Sigmoid colon (tissue), 6 donors: ENCODE measurements at regions not wholly inside any gene's neighbourhood (a gene's known extent, or its start where the extent isn't known, plus 50 kb on each side); places are given as distances from the start of the nearest gene placed in this dataset.

Experiments
- DNase-seq: peaks from one replicate; pipeline ENCODE4 v3.0.0-alpha.2; 2019
- H3K27ac ChIP-seq, 4 donors: fragments of 200-600 bp; sonication (generic); one replicate each; pipeline ENCODE4 v1.5.1; 2016 to 2019; ENCODE audit warnings: mild to moderate bottlenecking in 1 of 4
- H3K27me3 ChIP-seq, 3 donors: fragments of 200-600 bp; sonication (generic); one replicate each; pipeline ENCODE4 v1.5.1; 2019; ENCODE audit warnings: mild to moderate bottlenecking in 1 of 3
- H3K36me3 ChIP-seq, 4 donors: fragments of 200-600 bp; sonication (generic); one replicate each; pipeline ENCODE4 v1.5.1; 2016 to 2019
- H3K4me1 ChIP-seq, 4 donors: fragments of 200-600 bp; sonication (generic); one replicate each; pipeline ENCODE4 v1.5.1; 2017 to 2019
- H3K4me3 ChIP-seq, 4 donors: fragments of 200-600 bp; sonication (generic); one replicate each; pipeline ENCODE4 v1.5.1; 2017 to 2019; ENCODE audit warnings: mild to moderate bottlenecking in 2 of 4, moderate library complexity in 1 of 4
- H3K9me3 ChIP-seq, 4 donors: fragments of 200-600 bp in 3 of 4; sonication (generic) in 3 of 4; one replicate each; pipeline versions ENCODE4 v1.5.1 to v1.6.1; 2013 to 2019
- EP300 ChIP-seq, 4 donors: sonication (generic); formaldehyde crosslinking; IDR thresholded peaks; one replicate each; pipeline ENCODE4 v1.6.1; 2017; ENCODE audit warnings: antibody characterized with exemption in 4 of 4
- POLR2A ChIP-seq, 2 donors: fragments of 450-650 bp; IDR thresholded peaks; one replicate each; pipeline ENCODE4 v1.6.1; 2016; ENCODE audit warnings: antibody characterized with exemption in 2 of 2, mild to moderate bottlenecking in 2 of 2, moderate library complexity in 2 of 2
- POLR2AphosphoS5 ChIP-seq, 4 donors: sonication (generic); formaldehyde crosslinking; IDR thresholded peaks; one replicate each; pipeline ENCODE4 v1.6.1; 2017; ENCODE audit warnings: antibody characterized with exemption in 4 of 4
- WGBS, 2 donors: extraction: QIAGEN DNeasy Blood & Tissue Kit; methylation state at CpG; one replicate each; pipeline ENCODE4 v1.1.7; 2013; 5-methylcytosine and 5-hydroxymethylcytosine counted together
- intact Hi-C: fragments of 100-400 bp; cut with DNase I; formaldehyde crosslinking; loops from one replicate; pipeline ENCODE4 v1.15.1; 2023
- TF ChIP-seq, protein P1 (sequence below), 4 experiments: fragments of 450-650 bp in 3 of 4; fragments of 200-600 bp in 1 of 4; IDR thresholded peaks; one replicate each; pipeline ENCODE4 v1.5.1; 2016 to 2019; ENCODE audit warnings: antibody characterized with exemption in 4 of 4, mild to moderate bottlenecking in 3 of 4, moderate library complexity in 2 of 4
- donor health status: healthy with polysubstance abuse.
- donor health status: healthy.

- H3K36me3 ChIP-seq: no peaks in the 10 kb centered on the region
- TF ChIP-seq EP300 (IDR thresholded peaks at IDR 0.05): no peak
- no peak for TF ChIP-seq POLR2AphosphoS5 (IDR thresholded peaks at IDR 0.05)
- TF ChIP-seq, protein P1, sequence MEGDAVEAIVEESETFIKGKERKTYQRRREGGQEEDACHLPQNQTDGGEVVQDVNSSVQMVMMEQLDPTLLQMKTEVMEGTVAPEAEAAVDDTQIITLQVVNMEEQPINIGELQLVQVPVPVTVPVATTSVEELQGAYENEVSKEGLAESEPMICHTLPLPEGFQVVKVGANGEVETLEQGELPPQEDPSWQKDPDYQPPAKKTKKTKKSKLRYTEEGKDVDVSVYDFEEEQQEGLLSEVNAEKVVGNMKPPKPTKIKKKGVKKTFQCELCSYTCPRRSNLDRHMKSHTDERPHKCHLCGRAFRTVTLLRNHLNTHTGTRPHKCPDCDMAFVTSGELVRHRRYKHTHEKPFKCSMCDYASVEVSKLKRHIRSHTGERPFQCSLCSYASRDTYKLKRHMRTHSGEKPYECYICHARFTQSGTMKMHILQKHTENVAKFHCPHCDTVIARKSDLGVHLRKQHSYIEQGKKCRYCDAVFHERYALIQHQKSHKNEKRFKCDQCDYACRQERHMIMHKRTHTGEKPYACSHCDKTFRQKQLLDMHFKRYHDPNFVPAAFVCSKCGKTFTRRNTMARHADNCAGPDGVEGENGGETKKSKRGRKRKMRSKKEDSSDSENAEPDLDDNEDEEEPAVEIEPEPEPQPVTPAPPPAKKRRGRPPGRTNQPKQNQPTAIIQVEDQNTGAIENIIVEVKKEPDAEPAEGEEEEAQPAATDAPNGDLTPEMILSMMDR (IDR thresholded peaks at IDR 0.05): no peak
- TF ChIP-seq POLR2A (IDR thresholded peaks at IDR 0.05): no peak
- no peaks in the 10 kb centered on the region for H3K4me1 ChIP-seq
- no peak overlapping the region for H3K4me3 ChIP-seq
- WGBS, 2 donors: 92 to 96% methylated on average over 2 of the region's 2 CpGs
- DNase-seq: no peak
- H3K27ac ChIP-seq: no peak overlapping the region
- no peaks in the 10 kb centered on the region for H3K27me3 ChIP-seq
- intact Hi-C loops: no loop called here
- H3K9me3 ChIP-seq: no peaks in the 10 kb centered on the region
Observed at GRCh38 chr5:93069276-93069675, 511.7 kb downstream of the NR2F1-AS1 start.

GRCh38 chr5:93062548-93062947 lies 518.5 kb downstream of the NR2F1-AS1 start:
- no peak for TF ChIP-seq POLR2A (IDR thresholded peaks at IDR 0.05)
- TF ChIP-seq POLR2AphosphoS5 (IDR thresholded peaks at IDR 0.05): no peak
- no peak for TF ChIP-seq EP300 (IDR thresholded peaks at IDR 0.05)
- TF ChIP-seq, protein P1 (IDR thresholded peaks at IDR 0.05): no peak
- Histone ChIP-seq H3K36me3 (no peaks in the 10 kb centered on the region), H3K4me3 (no peak overlapping the region), H3K4me1 (no peaks in the 10 kb centered on the region), H3K9me3 (no peaks in the 10 kb centered on the region), H3K27me3 (no peaks in the 10 kb centered on the region), H3K27ac (no peak overlapping the region)
- intact Hi-C loops: no loop called here
- DNase-seq: no peak
- WGBS, 2 donors: 96 to 97% methylated on average over 1 of the region's 1 CpG

DNA sequence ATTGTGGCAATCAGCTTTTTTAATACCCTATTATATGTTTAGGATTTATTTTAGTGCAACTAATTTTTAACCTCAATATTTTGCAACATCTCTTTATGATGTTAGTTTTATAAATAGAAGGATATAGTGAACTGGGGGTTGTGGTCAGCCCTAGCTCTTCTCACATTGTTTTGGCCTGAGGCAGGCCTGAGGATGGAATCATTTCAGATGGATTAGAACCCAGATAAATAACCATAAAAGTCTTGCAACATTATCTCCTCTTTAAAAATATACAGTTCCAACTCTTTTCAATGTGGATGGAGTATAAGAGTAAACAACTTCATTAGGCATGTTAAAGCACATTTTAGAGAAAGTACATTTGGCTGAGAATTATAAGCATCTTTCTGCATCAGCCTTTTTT lies 522.7 kb downstream of the NR2F1-AS1 start:
- intact Hi-C loops: no loop called here
- TF ChIP-seq POLR2AphosphoS5 (IDR thresholded peaks at IDR 0.05): no peak
- no peak for TF ChIP-seq EP300 (IDR thresholded peaks at IDR 0.05)
- no peak for TF ChIP-seq POLR2A (IDR thresholded peaks at IDR 0.05)
- TF ChIP-seq, protein P1 (IDR thresholded peaks at IDR 0.05): no peak
- no peak for DNase-seq

DNA sequence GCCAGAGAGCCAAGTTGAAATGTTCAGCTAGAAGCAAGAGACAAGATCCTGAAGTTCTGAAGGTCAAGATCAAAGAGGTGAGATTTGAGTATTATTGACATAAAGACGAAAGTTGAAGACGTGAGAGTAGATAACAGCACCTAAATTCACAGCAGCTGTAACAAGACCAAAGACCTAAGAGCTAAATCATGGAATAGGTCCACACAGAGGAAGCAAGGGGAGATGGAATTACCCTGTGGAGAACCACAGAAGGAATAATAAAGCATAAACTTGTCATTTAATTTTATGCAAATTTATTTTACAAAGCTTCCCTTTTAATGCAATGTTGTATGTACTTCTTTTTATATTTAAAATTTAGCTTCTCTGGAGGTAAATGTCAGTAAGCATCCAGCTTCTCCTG lies 523.7 kb downstream of the NR2F1-AS1 start:
- H3K4me1 ChIP-seq: no peaks in the 10 kb centered on the region
- no peaks in the 10 kb centered on the region for H3K36me3 ChIP-seq
- intact Hi-C loops: no loop called here
- no peaks in the 10 kb centered on the region for H3K9me3 ChIP-seq
- DNase-seq: no peak
- H3K27ac ChIP-seq: no peak overlapping the region
- no peaks in the 10 kb centered on the region for H3K27me3 ChIP-seq
- WGBS, 2 donors: 21 to 69% methylated on average over 2 of the region's 2 CpGs
- no peak overlapping the region for H3K4me3 ChIP-seq
- no peak for TF ChIP-seq EP300 (IDR thresholded peaks at IDR 0.05)
- TF ChIP-seq, protein P1 (IDR thresholded peaks at IDR 0.05): no peak
- no peak for TF ChIP-seq POLR2AphosphoS5 (IDR thresholded peaks at IDR 0.05)
- TF ChIP-seq POLR2A (IDR thresholded peaks at IDR 0.05): no peak

More for the DNA sequence above, 522.7 kb downstream of the NR2F1-AS1 start:
- Histone ChIP-seq H3K27ac (no peak overlapping the region), H3K4me1 (no peaks in the 10 kb centered on the region), H3K9me3 (no peaks in the 10 kb centered on the region), H3K4me3 (no peak overlapping the region), H3K27me3 (no peaks in the 10 kb centered on the region), H3K36me3 (no peaks in the 10 kb centered on the region)

DNA sequence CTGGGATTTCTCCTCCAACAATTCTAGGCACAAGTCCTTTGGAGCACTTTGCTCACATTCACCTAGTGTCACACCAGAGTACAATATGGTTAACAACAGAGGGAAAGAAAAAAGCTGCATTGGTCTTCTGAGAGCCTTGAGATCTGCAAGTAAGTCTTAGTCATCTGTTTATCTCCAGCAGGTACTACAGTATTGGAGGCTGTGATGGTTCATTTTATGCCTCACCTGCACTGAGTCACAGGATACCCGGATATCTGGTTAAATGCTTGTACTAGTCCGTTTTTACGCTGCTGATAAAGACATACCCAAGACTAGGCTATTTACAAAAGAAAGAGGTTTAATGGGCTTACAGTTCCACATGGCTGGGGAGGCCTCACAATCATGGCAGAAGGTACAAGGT lies 525.0 kb downstream of the NR2F1-AS1 start:
- TF ChIP-seq POLR2AphosphoS5 (IDR thresholded peaks at IDR 0.05) (no peak), EP300 (IDR thresholded peaks at IDR 0.05) (no peak), POLR2A (IDR thresholded peaks at IDR 0.05) (no peak)
- TF ChIP-seq, protein P1 (IDR thresholded peaks at IDR 0.05): no peak
- Histone ChIP-seq H3K9me3 (no peaks in the 10 kb centered on the region), H3K36me3 (no peaks in the 10 kb centered on the region), H3K4me1 (no peaks in the 10 kb centered on the region), H3K27ac (no peak overlapping the region), H3K4me3 (no peak overlapping the region), H3K27me3 (no peaks in the 10 kb centered on the region)
- intact Hi-C loops: no loop called here
- WGBS, 2 donors: 90 to 94% methylated on average over 3 of the region's 3 CpGs
- DNase-seq: no peak
